HG02970 (cell line): ENCODE measurements at regions not wholly inside any gene's neighbourhood (a gene's known extent, or its start where the extent isn't known, plus 50 kb on each side); places are given as distances from the start of the nearest gene placed in this dataset.
A peak's percentile ranks its signal among the peaks of the same experiment; 100 is the strongest.

Experiments used
- ATAC-seq: cut with Tn5 transposase; IDR thresholded peaks from one replicate; pipeline ENCODE4 v1.9.1; 2021; ENCODE audit warnings: mild to moderate bottlenecking, moderate library complexity, moderate number of reproducible peaks; ENCODE audit not compliant: unreplicated experiment, low FRiP score

GRCh38 chr1:83775977-83776603, 222.8 kb downstream of the TTLL7 start:
- ATAC-seq = no peak

- no peak for ATAC-seq
Measured at GRCh38 chr1:83773059-83773458, 225.9 kb downstream of the TTLL7 start.

GRCh38 chr1:83770319-83770661, 228.6 kb downstream of the TTLL7 start:
- ATAC-seq = no peak

- no peak for ATAC-seq
Measured at GRCh38 chr1:83769594-83770318, 229.2 kb downstream of the TTLL7 start.

- ATAC-seq = no peak
Measured at GRCh38 chr1:83769072-83769471, 229.9 kb downstream of the TTLL7 start.

GRCh38 chr1:83766241-83766691, 232.7 kb downstream of the TTLL7 start:
- ATAC-seq = no peak

- ATAC-seq = no peak
Measured at GRCh38 chr1:83765125-83765524, 233.8 kb downstream of the TTLL7 start.

GRCh38 chr1:83764209-83764608, 234.7 kb downstream of the TTLL7 start:
- no peak for ATAC-seq

GRCh38 chr1:83763361-83764095, 235.4 kb downstream of the TTLL7 start:
- ATAC-seq = no peak

GRCh38 chr1:83762416-83762815, 236.5 kb downstream of the TTLL7 start:
- no peak for ATAC-seq

- no peak for ATAC-seq
Measured at GRCh38 chr1:83762039-83762365, 236.9 kb downstream of the TTLL7 start.

GRCh38 chr1:83761167-83762038, 237.5 kb downstream of the TTLL7 start:
- peak; percentile 98 for ATAC-seq

GRCh38 chr1:83760226-83761021, 238.5 kb downstream of the TTLL7 start:
- peak; percentile 21 for ATAC-seq

- ATAC-seq = no peak
Measured at GRCh38 chr1:83756984-83757717, 241.8 kb downstream of the TTLL7 start.

GRCh38 chr1:83751602-83752001, 247.3 kb downstream of the TTLL7 start:
- no peak for ATAC-seq

- no peak for ATAC-seq
Measured at GRCh38 chr1:83750201-83750600, 248.7 kb downstream of the TTLL7 start.

- no peak for ATAC-seq
Measured at GRCh38 chr1:83747853-83748482, 251.0 kb downstream of the TTLL7 start.

- no peak for ATAC-seq
Measured at GRCh38 chr1:83746234-83746633, 252.7 kb downstream of the TTLL7 start.

- no peak for ATAC-seq
Measured at GRCh38 chr1:83742446-83742845, 256.5 kb downstream of the TTLL7 start.
